Glutamatergic neuron (in vitro differentiated cells): ENCODE measurements at regions not wholly inside any gene's neighbourhood (a gene's known extent, or its start where the extent isn't known, plus 50 kb on each side); places are given as distances from the start of the nearest gene placed in this dataset.

Experiments used
- DNase-seq: peaks from one replicate; pipeline ENCODE4 v3.0.0; 2022
- H3K27ac Mint-ChIP-seq: one replicate; pipeline ENCODE4 v1.8.0; 2020; ENCODE audit warnings: mild to moderate bottlenecking, mixed read lengths, inconsistent platforms; ENCODE audit not compliant: unreplicated experiment
- H3K27me3 Mint-ChIP-seq: one replicate; pipeline ENCODE4 v1.8.0; 2020; ENCODE audit warnings: mild to moderate bottlenecking, moderate library complexity, mixed read lengths, inconsistent platforms; ENCODE audit not compliant: unreplicated experiment
- H3K36me3 Mint-ChIP-seq: one replicate; pipeline ENCODE4 v1.8.0; 2020; ENCODE audit warnings: mild to moderate bottlenecking, mixed read lengths, inconsistent platforms; ENCODE audit not compliant: unreplicated experiment
- H3K4me1 Mint-ChIP-seq: one replicate; pipeline ENCODE4 v1.8.0; 2020; ENCODE audit warnings: mild to moderate bottlenecking, low read depth, mixed read lengths, inconsistent platforms; ENCODE audit not compliant: unreplicated experiment
- H3K4me3 Mint-ChIP-seq: one replicate; pipeline ENCODE4 v1.8.0; 2020; ENCODE audit warnings: mild to moderate bottlenecking, mixed read lengths, inconsistent platforms; ENCODE audit not compliant: unreplicated experiment
- H3K9me3 Mint-ChIP-seq: one replicate; pipeline ENCODE4 v1.8.0; 2020; ENCODE audit warnings: mild to moderate bottlenecking, moderate library complexity, mixed read lengths, inconsistent platforms; ENCODE audit not compliant: unreplicated experiment
- TF ChIP-seq, protein P1 (sequence below): fragments of 200-600 bp; sonication (generic); IDR thresholded peaks from one replicate; pipeline ENCODE4 v1.5.0; 2021; ENCODE audit not compliant: partially characterized antibody, unreplicated experiment

- TF ChIP-seq, protein P1, sequence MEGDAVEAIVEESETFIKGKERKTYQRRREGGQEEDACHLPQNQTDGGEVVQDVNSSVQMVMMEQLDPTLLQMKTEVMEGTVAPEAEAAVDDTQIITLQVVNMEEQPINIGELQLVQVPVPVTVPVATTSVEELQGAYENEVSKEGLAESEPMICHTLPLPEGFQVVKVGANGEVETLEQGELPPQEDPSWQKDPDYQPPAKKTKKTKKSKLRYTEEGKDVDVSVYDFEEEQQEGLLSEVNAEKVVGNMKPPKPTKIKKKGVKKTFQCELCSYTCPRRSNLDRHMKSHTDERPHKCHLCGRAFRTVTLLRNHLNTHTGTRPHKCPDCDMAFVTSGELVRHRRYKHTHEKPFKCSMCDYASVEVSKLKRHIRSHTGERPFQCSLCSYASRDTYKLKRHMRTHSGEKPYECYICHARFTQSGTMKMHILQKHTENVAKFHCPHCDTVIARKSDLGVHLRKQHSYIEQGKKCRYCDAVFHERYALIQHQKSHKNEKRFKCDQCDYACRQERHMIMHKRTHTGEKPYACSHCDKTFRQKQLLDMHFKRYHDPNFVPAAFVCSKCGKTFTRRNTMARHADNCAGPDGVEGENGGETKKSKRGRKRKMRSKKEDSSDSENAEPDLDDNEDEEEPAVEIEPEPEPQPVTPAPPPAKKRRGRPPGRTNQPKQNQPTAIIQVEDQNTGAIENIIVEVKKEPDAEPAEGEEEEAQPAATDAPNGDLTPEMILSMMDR, result no peak
- Mint-ChIP-seq H3K27me3 (peaks cover 2% of the 10 kb centered on the region), H3K4me3 (no peak overlapping the region), H3K9me3 (peaks cover 4% of the 10 kb centered on the region), H3K27ac (no peak overlapping the region), H3K4me1 (peaks cover 17% of the 10 kb centered on the region), H3K36me3 (no peaks in the 10 kb centered on the region)
- DNase-seq, result no peak
Measured at GRCh38 chr5:176153741-176154140, 84.5 kb upstream of the SIMC1 start.

GRCh38 chr5:176154821-176155220, 83.4 kb upstream of the SIMC1 start:
- Mint-ChIP-seq H3K4me3 (no peak overlapping the region), H3K9me3 (peaks cover 4% of the 10 kb centered on the region)

GRCh38 chr5:176155922-176156359, 82.3 kb upstream of the SIMC1 start:
- H3K4me3 Mint-ChIP-seq, result no peak overlapping the region
- peaks cover 2% of the 10 kb centered on the region for H3K27me3 Mint-ChIP-seq
- H3K36me3 Mint-ChIP-seq, result no peaks in the 10 kb centered on the region
- H3K27ac Mint-ChIP-seq, result no peak overlapping the region
- peaks cover 12% of the 10 kb centered on the region for H3K4me1 Mint-ChIP-seq
- peaks cover 4% of the 10 kb centered on the region for H3K9me3 Mint-ChIP-seq
- no peak for DNase-seq
- TF ChIP-seq, protein P1, result no peak

More at GRCh38 chr5:176154821-176155220, 83.4 kb upstream of the SIMC1 start:
- TF ChIP-seq, protein P1, result no peak
- Mint-ChIP-seq H3K27ac (no peak overlapping the region), H3K4me1 (peaks cover 12% of the 10 kb centered on the region), H3K36me3 (no peaks in the 10 kb centered on the region), H3K27me3 (peaks cover 2% of the 10 kb centered on the region)
- no peak for DNase-seq

- peaks cover 2% of the 10 kb centered on the region for H3K4me1 Mint-ChIP-seq
- TF ChIP-seq, protein P1, result no peak
- H3K27ac Mint-ChIP-seq, result no peak overlapping the region
- H3K9me3 Mint-ChIP-seq, result no peaks in the 10 kb centered on the region
- H3K4me3 Mint-ChIP-seq, result no peak overlapping the region
- H3K36me3 Mint-ChIP-seq, result no peaks in the 10 kb centered on the region
- no peaks in the 10 kb centered on the region for H3K27me3 Mint-ChIP-seq
- no peak for DNase-seq
Measured at GRCh38 chr5:176157656-176158055, 80.6 kb upstream of the SIMC1 start.

GRCh38 chr5:176161431-176161830, 76.8 kb upstream of the SIMC1 start:
- Mint-ChIP-seq H3K9me3 (no peaks in the 10 kb centered on the region), H3K4me1 (peaks cover under 1% of the 10 kb centered on the region), H3K27ac (no peak overlapping the region), H3K27me3 (no peaks in the 10 kb centered on the region), H3K4me3 (no peak overlapping the region), H3K36me3 (no peaks in the 10 kb centered on the region)
- no peak for DNase-seq
- TF ChIP-seq, protein P1, result no peak
